GM12878 (cell line): ENCODE measurements at regions not wholly inside any gene's neighbourhood (a gene's known extent, or its start where the extent isn't known, plus 50 kb on each side); places are given as distances from the start of the nearest gene placed in this dataset.

ENCODE experiments used
- ATAC-seq: fragments of 200-7000 bp; cut with Tn5 transposase; 3 replicates; pipeline ENCODE4 v1.9.1; 2020; ENCODE audit warnings: mild to moderate bottlenecking, moderate library complexity
- BruUV-seq: library from RNA; stranded (reverse); fragments of 400-500 nt; replicated peaks from 2 replicates; lab custom pipeline; 2021; lab: Mats Ljungman, UMichigan
- CTCF ChIA-PET: fragments of 300-600 bp; sonication (Branson Sonifier 250); formaldehyde crosslinking; extraction: SDS; loops from one replicate; lab custom pipeline; 2021; ENCODE audit warnings: inconsistent platforms; lab: Yijun Ruan, JAX
- POLR2A ChIA-PET: fragments of 350-600 bp; formaldehyde crosslinking; extraction: SDS; loops from one replicate; lab custom pipeline; 2021; ENCODE audit warnings: inconsistent platforms; lab: Charles Lee
- RAD21 ChIA-PET: fragments of 300-600 bp; sonication (Branson Sonifier 250); formaldehyde crosslinking; loops from one replicate; lab custom pipeline; 2023; ENCODE audit warnings: antibody characterized with exemption; ENCODE audit not compliant: unreplicated experiment; lab: Charles Lee
- SMC1A ChIA-PET: fragments of 300-600 bp; sonication (Branson Sonifier 250); formaldehyde crosslinking; loops from one replicate; lab custom pipeline; 2023; ENCODE audit not compliant: unreplicated experiment, uncharacterized antibody; lab: Charles Lee
- DNase-seq: peaks from one replicate; pipeline ENCODE4 v3.0.0-alpha.2; 2011; ENCODE audit warnings: low read depth, low spot score
- FAIRE-seq: peaks from 3 replicates; lab custom pipeline; 2011; peaks lifted over from hg19 to GRCh38; lab: Jason Lieb, UNC
- H2AFZ ChIP-seq: 2 replicates; pipeline ENCODE4 v1.6.0; 2011; ENCODE audit warnings: low read depth, low read length, control low read depth; ENCODE audit not compliant: control insufficient read depth
- H3K27ac ChIP-seq: 2 replicates; pipeline ENCODE4 v1.5.1; 2011; ENCODE audit warnings: control low read depth; ENCODE audit not compliant: control insufficient read depth, insufficient read depth
- H3K27me3 ChIP-seq, 2 experiments: replicated peaks in 1 of 2; 2 replicates each; pipeline versions ENCODE4 v1.6.0 to v1.6.1; 2011; ENCODE audit warnings: low read length in 1 of 2; ENCODE audit not compliant: control insufficient read depth in 2 of 2, insufficient read depth in 2 of 2
- H3K36me3 ChIP-seq, 2 experiments: 2 replicates each; pipeline ENCODE4 v1.5.1; 2011; ENCODE audit warnings: low read length in 1 of 2; ENCODE audit not compliant: control insufficient read depth in 2 of 2, insufficient read depth in 2 of 2
- H3K4me1 ChIP-seq: 2 replicates; pipeline ENCODE4 v1.6.1; 2011; ENCODE audit warnings: mild to moderate bottlenecking, low read length, moderate library complexity, mixed read lengths; ENCODE audit not compliant: control insufficient read depth, insufficient read depth
- H3K4me2 ChIP-seq: 2 replicates; pipeline ENCODE4 v1.6.0; 2011; ENCODE audit warnings: control low read depth; ENCODE audit not compliant: control insufficient read depth, insufficient read depth
- H3K4me3 ChIP-seq: fragments of 200-600 bp; sonication (generic); 2 replicates; pipeline ENCODE4 v1.5.1; 2016
- H3K79me2 ChIP-seq: 2 replicates; pipeline ENCODE4 v1.6.0; 2011; ENCODE audit warnings: low read length; ENCODE audit not compliant: control insufficient read depth, insufficient read depth
- H3K9ac ChIP-seq: 2 replicates; pipeline ENCODE4 v1.8.0; 2011; ENCODE audit warnings: low read length, control low read depth, mixed read lengths; ENCODE audit not compliant: control insufficient read depth, insufficient read depth
- H3K9me3 ChIP-seq: replicated peaks from 3 replicates; pipeline ENCODE4 v1.5.1; 2011; ENCODE audit warnings: mild to moderate bottlenecking, low read length; ENCODE audit not compliant: control insufficient read depth, insufficient read depth
- H4K20me1 ChIP-seq: 2 replicates; pipeline ENCODE4 v1.6.0; 2011; ENCODE audit not compliant: control insufficient read depth, insufficient read depth
- NR2F1 ChIP-seq: fragments of 450-650 bp; conservative IDR thresholded peaks from 2 replicates; pipeline ENCODE4 v1.6.1; 2017; ENCODE audit warnings: mild to moderate bottlenecking
- RBBP5 ChIP-seq: fragments of 200-600 bp; sonication (generic); conservative IDR thresholded peaks from 2 replicates; pipeline ENCODE4 v1.6.1; 2016
- SMC3 ChIP-seq: IDR thresholded peaks from 2 replicates; pipeline ENCODE4 v1.6.1; 2011; ENCODE audit warnings: low read length, improper control_type of control experiment, borderline replicate concordance
- SUPT20H ChIP-seq: IDR thresholded peaks from 2 replicates; pipeline ENCODE4 v1.6.1; 2011; ENCODE audit warnings: low read depth, mild to moderate bottlenecking, low read length, moderate library complexity, borderline replicate concordance; ENCODE audit not compliant: control insufficient read depth
- TCF7 ChIP-seq: IDR thresholded peaks from 2 replicates; pipeline ENCODE4 v1.6.1; 2014; ENCODE audit warnings: antibody characterized with exemption, borderline replicate concordance
- YBX1 ChIP-seq: fragments of 450-650 bp; IDR thresholded peaks from 2 replicates; pipeline ENCODE4 v1.6.1; 2016; ENCODE audit warnings: antibody characterized with exemption
- ZNF207 ChIP-seq: fragments of 450-650 bp; IDR thresholded peaks from 2 replicates; pipeline ENCODE4 v1.6.1; 2014; ENCODE audit warnings: antibody characterized with exemption, mild to moderate bottlenecking, borderline replicate concordance
- ZNF24 ChIP-seq: fragments of 450-650 bp; IDR thresholded peaks from 2 replicates; pipeline ENCODE4 v1.6.1; 2017; ENCODE audit warnings: antibody characterized with exemption, mild to moderate bottlenecking
- ZNF384 ChIP-seq: IDR thresholded peaks from 2 replicates; pipeline ENCODE4 v1.6.1; 2012; ENCODE audit warnings: low read depth, mild to moderate bottlenecking, low read length, improper control_type of control experiment, borderline replicate concordance
- WGBS: methylation state at CpG from one replicate; pipeline ENCODE4 v1.1.6; 2016; ENCODE audit warnings: low lambda C conversion rate; ENCODE audit not compliant: insufficient replicate concordance, insufficient coverage; ENCODE audit errors: missing lambda C conversion rate; 5-methylcytosine and 5-hydroxymethylcytosine counted together
- in situ Hi-C: fragments of 300-500 bp; cut with MboI; formaldehyde crosslinking; loops from 9 replicates; pipeline ENCODE4 v1.14.3; 2018; ENCODE audit warnings: mixed read lengths
- intact Hi-C: fragments of 100-400 bp; cut with micrococcal nuclease; formaldehyde crosslinking; loops from one replicate; pipeline ENCODE4 v1.14.2; 2022; ENCODE audit not compliant: unreplicated experiment
- TF ChIP-seq, protein P1 (sequence below): IDR thresholded peaks from 2 replicates; pipeline ENCODE4 v1.6.1; 2012; ENCODE audit warnings: low read length, inconsistent platforms

DNA sequence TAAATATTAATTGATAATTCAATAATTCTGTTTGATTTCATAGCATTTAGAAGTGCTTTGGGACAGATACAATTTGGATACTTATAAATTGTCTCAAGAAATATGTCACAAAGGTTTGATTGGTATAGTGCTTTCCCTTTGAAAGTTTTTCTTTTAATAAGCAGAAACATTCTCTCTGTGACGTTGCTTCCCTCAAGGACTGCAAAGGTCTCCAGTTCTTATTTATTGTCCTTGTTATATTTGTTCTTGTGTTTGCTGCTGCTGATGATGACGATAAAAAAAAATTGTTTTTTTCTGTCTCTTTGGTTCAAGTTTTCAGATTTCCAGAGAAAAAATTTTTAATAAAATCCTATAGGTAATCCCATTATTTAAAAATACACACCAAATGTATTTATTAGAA, 176.3 kb upstream of the CLEC14A start:
- DNase-seq = no peak
- no peaks in the 10 kb centered on the region for H3K27me3 ChIP-seq
- FAIRE-seq = no peak
- H3K36me3 ChIP-seq = no peaks in the 10 kb centered on the region
- in situ Hi-C loops = no loop called here
- H3K4me3 ChIP-seq = no peak overlapping the region
- H3K4me2 ChIP-seq = no peak overlapping the region
- ChIA-PET RAD21 (no interaction called here), CTCF (interaction anchor here (1.1 kb wide), 1 partner anchor 12 kb away, joined by 3 read pairs; no protein-coding TSS in a partner anchor), POLR2A (no interaction called here), SMC1A (no interaction called here)
- no peak for ATAC-seq
- no peak overlapping the region for H3K9ac ChIP-seq
- WGBS = 0% methylated on average over 2 of the region's 2 CpGs
- no peaks in the 10 kb centered on the region for H3K4me1 ChIP-seq
- H2AFZ ChIP-seq = no peak overlapping the region
- no TSS peak for BruUV-seq
- no peaks in the 10 kb centered on the region for H4K20me1 ChIP-seq
- TF ChIP-seq RBBP5 (no peak), SMC3 (no peak), ZNF24 (no peak), YBX1 (no peak), ZNF207 (no peak), ZNF384 (no peak), TCF7 (no peak), NR2F1 (no peak), SUPT20H (no peak)
- TF ChIP-seq, protein P1, sequence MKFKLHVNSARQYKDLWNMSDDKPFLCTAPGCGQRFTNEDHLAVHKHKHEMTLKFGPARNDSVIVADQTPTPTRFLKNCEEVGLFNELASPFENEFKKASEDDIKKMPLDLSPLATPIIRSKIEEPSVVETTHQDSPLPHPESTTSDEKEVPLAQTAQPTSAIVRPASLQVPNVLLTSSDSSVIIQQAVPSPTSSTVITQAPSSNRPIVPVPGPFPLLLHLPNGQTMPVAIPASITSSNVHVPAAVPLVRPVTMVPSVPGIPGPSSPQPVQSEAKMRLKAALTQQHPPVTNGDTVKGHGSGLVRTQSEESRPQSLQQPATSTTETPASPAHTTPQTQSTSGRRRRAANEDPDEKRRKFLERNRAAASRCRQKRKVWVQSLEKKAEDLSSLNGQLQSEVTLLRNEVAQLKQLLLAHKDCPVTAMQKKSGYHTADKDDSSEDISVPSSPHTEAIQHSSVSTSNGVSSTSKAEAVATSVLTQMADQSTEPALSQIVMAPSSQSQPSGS = no peak
- intact Hi-C loops = no loop called here
- no peak overlapping the region for H3K27ac ChIP-seq
- H3K79me2 ChIP-seq = no peaks in the 10 kb centered on the region
- H3K9me3 ChIP-seq = no peaks in the 10 kb centered on the region
